Stomach (tissue), 4 donors: ENCODE measurements at regions not wholly inside any gene's neighbourhood (a gene's known extent, or its start where the extent isn't known, plus 50 kb on each side); places are given as distances from the start of the nearest gene placed in this dataset.

Experiments used
- CTCF ChIP-seq, 7 experiments: fragments of 450-650 bp in 4 of 7; fragments of 200-600 bp in 3 of 7; sonication (generic) in 3 of 7; IDR thresholded peaks; one replicate each; pipeline ENCODE4 v1.5.1; 2016 to 2019; ENCODE audit warnings: antibody characterized with exemption in 7 of 7, control low read depth in 2 of 7, mild to moderate bottlenecking in 1 of 7
- EP300 ChIP-seq: sonication (generic); formaldehyde crosslinking; IDR thresholded peaks from one replicate; pipeline ENCODE4 v1.6.1; 2017; ENCODE audit warnings: antibody characterized with exemption
- POLR2A ChIP-seq, 4 donors: fragments of 450-650 bp; IDR thresholded peaks; one replicate each; pipeline ENCODE4 v1.6.1; 2016; ENCODE audit warnings: antibody characterized with exemption in 4 of 4, control low read depth in 2 of 4, mild to moderate bottlenecking in 1 of 4, moderate library complexity in 1 of 4
- POLR2AphosphoS5 ChIP-seq, 3 donors: sonication (generic); formaldehyde crosslinking; IDR thresholded peaks; one replicate each; pipeline ENCODE4 v1.6.1; 2016; ENCODE audit warnings: antibody characterized with exemption in 3 of 3

GRCh38 chr6:113636357-113636824, 220.8 kb upstream of the MARCKS start:
- no peak for TF ChIP-seq CTCF (IDR thresholded peaks at IDR 0.05)
- no peak for TF ChIP-seq EP300
- no peak for TF ChIP-seq POLR2A (IDR thresholded peaks at IDR 0.05)
- no peak for TF ChIP-seq POLR2AphosphoS5 (IDR thresholded peaks at IDR 0.05)
